HG02623 (cell line): ENCODE measurements at regions not wholly inside any gene's neighbourhood (a gene's known extent, or its start where the extent isn't known, plus 50 kb on each side); places are given as distances from the start of the nearest gene placed in this dataset.

Experiments used
- ATAC-seq: cut with Tn5 transposase; IDR thresholded peaks from one replicate; pipeline ENCODE4 v1.9.1; 2021; ENCODE audit warnings: moderate library complexity; ENCODE audit not compliant: unreplicated experiment

- no peak for ATAC-seq
Observed at GRCh38 chr16:73764321-73764720, 532.3 kb upstream of the PSMD7 start.

DNA sequence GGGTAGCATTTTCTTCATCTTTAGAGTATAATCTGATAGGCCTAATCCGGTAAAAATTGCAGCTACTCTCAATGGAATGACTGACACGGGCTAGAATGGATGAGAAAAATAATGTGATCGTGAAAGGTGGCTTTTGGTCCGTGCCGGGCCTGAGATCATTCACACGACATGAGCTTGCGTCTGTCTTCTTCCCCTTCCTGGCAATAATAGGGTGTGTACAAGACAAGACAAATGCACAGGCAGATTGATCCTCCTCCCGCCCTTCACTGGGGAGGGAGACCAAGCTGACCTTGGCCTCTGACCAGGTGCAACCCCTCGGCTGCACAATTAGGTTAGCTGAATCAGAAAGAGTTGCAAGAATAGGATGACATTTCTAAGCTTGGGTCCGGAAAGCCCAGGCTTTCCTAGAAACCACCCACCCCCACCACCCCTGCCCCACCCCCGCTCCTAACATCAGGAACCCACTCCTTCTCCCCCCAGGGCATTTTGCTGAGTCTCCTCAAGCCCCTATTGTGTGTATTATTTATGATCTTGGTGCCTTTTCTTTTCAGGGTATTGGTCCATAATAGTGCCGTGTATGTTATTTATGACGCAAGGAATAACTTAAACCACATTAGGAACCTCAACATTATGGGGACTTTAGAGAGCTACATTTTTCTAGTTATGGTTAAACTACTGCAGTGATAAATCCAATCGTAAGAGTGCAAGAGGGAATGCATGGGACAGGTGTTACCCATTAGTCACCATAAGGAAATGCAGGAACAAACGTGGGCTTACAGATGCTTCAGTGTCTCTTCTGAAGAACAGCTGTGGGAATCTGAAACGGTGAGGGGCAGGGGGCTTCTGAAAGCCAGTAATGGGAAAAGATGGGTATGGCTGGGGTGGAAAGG, 540.1 kb upstream of the PSMD7 start:
- no peak for ATAC-seq

DNA sequence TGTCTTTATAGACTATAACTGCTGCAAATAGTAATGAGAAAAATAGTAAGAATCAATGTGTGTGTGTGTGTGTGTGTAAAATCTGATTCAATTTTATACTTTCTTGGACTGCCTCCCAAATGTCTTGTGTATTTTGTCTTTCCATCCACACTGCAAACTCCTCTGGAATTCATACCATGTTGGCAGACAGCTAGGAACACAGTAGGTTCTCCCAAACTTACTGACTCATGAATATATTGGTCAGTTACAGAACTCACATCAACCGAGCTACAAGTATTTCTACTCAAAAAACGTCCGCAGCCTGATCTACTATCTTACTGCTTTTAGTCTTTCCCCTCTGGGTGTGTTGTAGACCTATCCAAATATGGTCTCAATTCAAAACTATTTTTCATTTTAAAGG, 542.7 kb upstream of the PSMD7 start:
- no peak for ATAC-seq

DNA sequence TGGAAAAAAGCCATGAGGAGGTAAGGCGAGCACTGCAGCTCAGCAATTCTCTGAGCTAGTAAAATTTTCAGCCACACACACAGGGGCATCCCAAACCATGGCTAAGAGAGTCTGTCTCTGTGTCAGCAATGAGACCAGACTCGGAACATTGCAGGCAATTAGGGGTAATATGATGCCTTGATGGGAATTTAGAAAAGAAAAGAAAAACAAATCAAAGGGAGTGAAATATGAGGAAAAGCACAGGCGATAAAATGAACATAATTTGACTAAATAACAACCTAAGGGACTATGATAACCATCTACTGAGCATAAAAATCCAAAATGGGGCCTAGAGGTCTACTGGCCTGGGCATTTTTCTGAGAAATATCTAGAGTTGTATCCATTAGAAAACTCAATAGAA, 546.0 kb upstream of the PSMD7 start:
- no peak for ATAC-seq

GRCh38 chr16:73747328-73747727, 549.3 kb upstream of the PSMD7 start:
- ATAC-seq = no peak

DNA sequence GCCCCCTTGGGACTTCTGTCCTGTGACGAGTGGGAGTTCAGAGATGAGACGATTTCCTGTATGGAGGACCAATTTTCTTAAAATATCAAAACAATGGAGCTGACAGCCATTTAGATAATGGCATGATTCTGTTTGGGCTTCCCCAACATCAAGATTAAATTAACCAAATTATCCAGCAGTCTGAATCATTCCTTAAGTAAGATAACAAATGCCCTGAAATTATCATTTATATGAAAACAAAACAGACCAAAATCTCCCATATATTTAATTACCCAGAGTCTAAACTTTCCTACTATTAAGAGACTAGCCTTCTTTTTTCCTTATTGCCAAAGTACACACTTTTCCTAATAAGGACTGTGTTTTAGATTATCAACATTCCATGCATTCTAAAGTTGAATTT, 550.1 kb upstream of the PSMD7 start:
- ATAC-seq = no peak

DNA sequence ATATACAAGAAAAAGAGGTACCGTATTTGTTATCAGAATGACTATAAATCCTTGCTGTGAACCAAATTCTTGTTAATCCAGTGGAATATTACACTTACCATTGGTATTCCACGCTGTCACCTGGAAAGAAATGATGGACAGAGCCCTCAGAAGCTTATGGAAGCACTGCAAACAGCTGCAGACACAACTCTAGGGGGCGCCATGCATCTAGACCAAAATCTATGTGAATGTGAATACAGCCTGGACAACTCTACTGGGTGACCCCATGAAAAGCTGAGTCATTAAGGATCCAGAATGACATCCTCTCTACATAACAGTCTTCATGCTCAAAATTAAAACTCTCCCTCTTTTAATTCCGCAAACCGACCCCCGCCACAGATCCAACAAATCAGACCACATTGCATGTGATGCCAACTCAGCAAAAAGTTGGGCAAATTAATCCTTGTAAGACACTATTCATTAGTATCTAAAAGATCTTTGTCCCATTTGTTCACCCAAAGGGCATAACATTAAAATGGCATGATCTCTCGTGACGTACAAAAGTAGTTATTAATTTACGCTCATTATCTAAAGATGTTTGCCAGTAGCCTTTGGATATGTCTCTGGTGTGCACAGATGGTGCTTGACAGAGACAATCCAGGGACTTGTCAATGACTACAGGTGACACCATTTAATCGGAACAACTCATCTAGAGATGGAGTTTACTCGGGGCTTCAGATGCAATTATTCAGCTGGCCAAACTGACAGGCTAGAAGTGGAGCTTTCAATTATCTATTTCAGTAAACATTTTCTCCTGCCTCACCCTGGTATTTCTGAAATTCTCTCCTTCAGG, 552.7 kb upstream of the PSMD7 start:
- no peak for ATAC-seq

DNA sequence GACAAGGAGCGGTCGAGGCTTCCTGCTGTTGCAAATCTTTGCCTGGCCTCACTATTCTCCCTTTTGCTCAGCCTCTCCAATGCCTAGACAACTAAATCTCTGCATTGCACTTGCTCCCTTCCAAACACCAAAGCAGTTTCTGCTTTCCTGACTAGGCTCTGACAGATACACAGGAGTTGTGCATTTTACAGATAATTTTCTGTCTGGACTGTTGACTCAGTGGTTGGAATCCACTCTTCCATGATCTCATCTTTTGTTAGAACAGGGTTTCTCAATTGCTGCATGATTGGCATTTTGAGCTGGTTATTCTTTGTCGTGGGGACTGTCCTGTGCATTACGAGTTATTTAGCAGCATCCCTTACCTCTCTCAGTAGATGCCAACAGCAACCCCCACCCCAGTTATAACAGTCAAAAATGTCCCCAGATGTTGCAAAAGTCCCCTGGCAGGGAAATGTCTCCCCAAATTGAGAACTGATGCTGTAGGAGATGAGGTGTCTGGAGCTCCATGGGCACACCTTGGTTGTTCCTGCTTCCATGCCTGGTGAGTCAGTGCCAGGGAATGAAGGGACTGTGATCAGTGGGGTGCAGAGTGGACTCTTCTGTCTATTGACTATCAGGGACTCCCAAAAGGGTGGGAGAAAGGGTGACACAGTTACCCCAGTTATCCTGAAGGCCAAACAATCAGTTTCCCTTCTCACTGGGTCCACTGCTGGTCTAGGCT, 557.4 kb upstream of the PSMD7 start:
- ATAC-seq = no peak

DNA sequence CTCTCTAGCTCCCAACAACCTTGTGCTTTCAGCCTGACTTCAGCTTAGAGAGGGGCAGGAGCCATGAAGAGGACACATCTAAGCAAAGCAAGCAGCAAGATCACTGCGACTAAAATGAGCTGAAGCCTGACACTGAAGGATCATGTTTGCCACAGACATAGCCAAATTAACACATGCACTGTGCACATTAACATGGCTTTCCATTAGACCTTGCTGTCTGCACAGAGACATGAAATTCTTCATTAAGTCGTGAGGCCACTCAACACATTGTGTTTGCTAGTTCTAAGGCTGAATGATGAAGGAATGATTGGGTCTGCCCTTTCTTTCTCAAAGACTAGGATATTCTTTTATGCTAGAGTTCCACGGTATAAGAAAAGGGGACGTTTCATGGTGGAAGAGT, 558.3 kb upstream of the PSMD7 start:
- ATAC-seq = no peak

DNA sequence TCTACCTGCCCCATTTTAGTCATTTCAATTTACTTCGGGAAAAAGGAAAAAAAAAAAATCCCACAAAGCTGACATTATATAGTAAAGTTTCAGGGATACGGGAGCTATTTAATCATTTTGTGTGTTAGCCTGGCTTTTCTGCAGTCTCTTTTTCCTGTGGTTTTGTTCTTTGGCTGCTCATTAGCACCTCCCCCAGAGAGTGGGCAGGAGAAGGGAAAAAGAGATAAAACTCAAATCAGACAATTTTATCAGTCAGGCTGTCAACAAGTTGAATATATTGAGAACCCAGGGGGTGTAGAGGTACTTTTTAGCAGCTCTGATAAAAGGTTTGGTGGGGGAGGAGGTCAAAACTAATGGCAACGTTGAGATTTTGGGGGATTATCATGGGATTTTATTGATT, 559.0 kb upstream of the PSMD7 start:
- ATAC-seq = no peak

GRCh38 chr16:73735954-73736353, 560.7 kb upstream of the PSMD7 start:
- no peak for ATAC-seq

- no peak for ATAC-seq
Observed at GRCh38 chr16:73735018-73735417, 561.6 kb upstream of the PSMD7 start.

DNA sequence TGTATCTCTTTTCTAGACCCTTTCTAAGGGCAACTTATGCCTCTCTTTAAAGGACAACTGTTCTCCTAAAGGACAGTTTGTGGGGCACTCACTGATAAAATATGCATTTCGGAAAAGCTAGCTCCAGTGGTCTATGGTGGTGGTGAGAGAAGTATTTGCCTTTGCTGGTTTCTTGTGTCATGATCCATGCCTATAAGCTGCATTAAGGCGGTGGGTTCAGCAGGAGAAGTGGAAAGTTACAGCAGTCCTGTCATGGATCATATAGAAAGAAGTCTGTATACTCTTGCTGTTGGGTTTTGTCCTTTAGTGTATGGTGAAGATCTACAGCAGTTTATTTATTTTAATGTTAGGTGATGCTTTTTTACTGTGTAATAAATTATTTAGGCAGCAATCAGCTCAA, 563.9 kb upstream of the PSMD7 start:
- ATAC-seq = no peak

- ATAC-seq = no peak
Observed at GRCh38 chr16:73732143-73732542, 564.5 kb upstream of the PSMD7 start.

- ATAC-seq = no peak
Observed at GRCh38 chr16:73730481-73731090, 566.0 kb upstream of the PSMD7 start.

DNA sequence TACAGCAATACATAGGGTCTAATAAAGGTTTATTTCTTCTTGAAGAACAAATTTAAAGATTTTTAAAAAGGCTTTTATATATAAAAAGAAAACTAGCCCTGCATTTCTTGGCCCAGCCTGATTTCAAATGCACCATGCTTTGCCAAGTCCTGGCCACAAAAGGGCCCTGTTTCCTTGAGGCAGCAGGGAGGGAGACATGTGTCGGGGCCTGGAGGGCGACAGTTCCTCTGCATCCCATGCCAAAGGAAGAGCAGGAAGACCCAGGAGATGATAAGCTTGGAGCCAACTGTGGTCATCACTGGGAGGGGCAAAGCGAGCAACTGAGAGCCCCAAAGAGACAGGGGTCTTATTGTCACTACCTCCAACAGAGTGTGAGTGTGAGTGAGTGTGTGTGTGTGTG, 571.5 kb upstream of the PSMD7 start:
- ATAC-seq = no peak

DNA sequence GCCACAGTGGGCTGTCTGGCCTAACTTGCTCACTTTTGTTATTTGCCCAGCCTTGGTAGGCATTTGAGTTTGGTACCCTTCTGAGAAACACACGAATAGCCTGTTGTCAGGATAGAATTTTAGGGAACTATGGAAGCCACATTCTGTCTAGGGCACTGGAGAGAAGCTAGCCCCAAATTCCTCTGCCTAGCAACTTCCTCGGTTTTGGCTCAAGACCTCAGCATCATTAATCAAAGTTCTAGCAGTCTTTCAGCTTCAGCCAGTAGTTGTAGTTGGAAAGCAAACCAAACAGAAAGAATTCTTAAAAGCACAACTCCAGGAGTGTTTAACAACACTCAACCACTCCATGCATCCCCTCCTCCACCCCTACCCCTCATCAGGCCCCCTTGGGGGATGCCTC, 572.1 kb upstream of the PSMD7 start:
- no peak for ATAC-seq

DNA sequence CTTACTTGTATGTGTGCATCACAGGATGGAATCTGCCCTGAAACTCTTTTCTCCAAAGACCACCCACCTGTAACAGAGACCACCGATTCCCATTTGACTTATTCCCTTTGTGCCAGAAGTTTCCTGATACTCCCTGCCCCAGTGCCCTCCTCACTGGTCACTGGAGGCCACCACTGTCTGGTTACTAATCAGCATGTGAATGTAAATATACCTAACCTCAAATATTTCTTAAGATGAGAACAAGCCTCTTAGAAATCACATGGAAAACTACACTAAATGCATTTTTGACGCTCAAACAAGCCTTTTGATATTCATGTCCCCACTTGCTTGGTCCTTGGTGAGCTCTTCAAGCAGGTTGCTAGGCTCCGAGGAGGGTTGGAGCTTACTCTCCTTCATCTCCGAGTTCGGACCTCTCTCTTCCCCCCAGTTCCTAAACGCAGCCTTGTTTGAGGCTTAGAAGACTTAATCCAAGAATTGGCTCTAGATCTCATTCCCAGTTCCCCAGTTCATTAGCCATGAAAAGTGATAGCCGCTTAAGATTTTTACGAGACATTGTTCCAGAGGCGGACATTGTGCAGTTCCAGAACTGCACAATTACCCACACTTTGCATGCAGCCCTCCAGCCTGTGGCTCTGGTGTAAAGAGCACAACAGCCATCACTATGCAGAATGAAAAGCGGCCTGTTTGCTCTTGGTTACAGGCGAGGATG, 579.2 kb upstream of the PSMD7 start:
- ATAC-seq = no peak

DNA sequence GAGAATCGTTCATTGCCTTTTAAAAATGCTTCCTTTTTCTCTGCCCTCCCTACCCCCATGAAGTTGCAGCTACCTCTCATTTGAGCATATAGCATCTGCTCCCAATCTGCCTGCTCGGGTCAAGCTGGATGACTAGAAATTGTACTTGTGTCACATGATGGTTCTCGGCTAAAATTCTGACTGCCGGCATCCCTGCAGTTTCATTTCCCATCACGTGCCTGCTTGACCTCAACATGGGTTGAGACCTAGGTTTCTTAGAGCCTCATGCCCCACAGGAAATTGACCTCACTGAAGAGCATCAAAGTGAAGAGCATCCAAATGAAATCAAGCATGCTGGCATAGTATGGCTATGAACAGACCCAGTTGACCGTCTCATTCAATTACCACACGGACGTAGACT, 581.6 kb upstream of the PSMD7 start:
- ATAC-seq = no peak

- no peak for ATAC-seq
Observed at GRCh38 chr16:73713778-73714495, 582.7 kb upstream of the PSMD7 start.
